Esophagus muscularis mucosa (tissue), 4 donors: ENCODE measurements at regions not wholly inside any gene's neighbourhood (a gene's known extent, or its start where the extent isn't known, plus 50 kb on each side); places are given as distances from the start of the nearest gene placed in this dataset.
"Not testable (repeated sequence)": the region's sequence is repeated elsewhere in the genome, so short reads cannot be mapped to it uniquely, and the experiment has no call there.

Experiments used
- EP300 ChIP-seq: sonication (generic); formaldehyde crosslinking; IDR thresholded peaks from one replicate; pipeline ENCODE4 v1.6.1; 2017; ENCODE audit warnings: antibody characterized with exemption
- POLR2A ChIP-seq: fragments of 450-650 bp; IDR thresholded peaks from one replicate; pipeline ENCODE4 v1.6.1; 2017; ENCODE audit warnings: antibody characterized with exemption, moderate library complexity, mild to moderate bottlenecking, low read depth
- POLR2AphosphoS5 ChIP-seq, 2 donors: sonication (generic); formaldehyde crosslinking; IDR thresholded peaks; one replicate each; pipeline ENCODE4 v1.6.1; 2017; ENCODE audit warnings: antibody characterized with exemption in 2 of 2
- TF ChIP-seq, protein P1 (sequence below), 3 experiments: fragments of 200-600 bp in 2 of 3; fragments of 450-650 bp in 1 of 3; sonication (generic) in 2 of 3; IDR thresholded peaks; one replicate each; pipeline ENCODE4 v1.5.1; 2017 to 2019; ENCODE audit warnings: antibody characterized with exemption in 3 of 3, mild to moderate bottlenecking in 2 of 3, moderate library complexity in 1 of 3

DNA sequence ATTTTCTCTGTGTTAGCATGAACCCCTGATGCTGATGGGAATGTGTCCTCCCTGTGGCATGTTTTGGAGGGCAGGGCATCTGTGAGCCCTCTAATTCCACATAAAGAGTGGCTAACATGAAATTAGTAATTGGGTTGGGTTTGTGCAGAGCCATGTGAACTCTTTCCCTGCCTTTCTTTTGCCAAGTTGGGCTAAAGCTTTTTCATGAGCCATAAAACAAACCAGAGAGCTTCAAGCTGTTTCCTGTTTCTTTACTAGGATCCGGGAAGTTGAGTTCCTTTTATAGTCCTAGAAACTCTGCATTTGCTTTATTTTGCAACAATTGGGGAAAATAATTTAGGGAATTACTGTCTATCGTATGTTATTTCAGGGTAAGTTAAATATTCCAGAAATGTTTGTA, 247.1 kb downstream of the RTP5 start:
- TF ChIP-seq, protein P1, sequence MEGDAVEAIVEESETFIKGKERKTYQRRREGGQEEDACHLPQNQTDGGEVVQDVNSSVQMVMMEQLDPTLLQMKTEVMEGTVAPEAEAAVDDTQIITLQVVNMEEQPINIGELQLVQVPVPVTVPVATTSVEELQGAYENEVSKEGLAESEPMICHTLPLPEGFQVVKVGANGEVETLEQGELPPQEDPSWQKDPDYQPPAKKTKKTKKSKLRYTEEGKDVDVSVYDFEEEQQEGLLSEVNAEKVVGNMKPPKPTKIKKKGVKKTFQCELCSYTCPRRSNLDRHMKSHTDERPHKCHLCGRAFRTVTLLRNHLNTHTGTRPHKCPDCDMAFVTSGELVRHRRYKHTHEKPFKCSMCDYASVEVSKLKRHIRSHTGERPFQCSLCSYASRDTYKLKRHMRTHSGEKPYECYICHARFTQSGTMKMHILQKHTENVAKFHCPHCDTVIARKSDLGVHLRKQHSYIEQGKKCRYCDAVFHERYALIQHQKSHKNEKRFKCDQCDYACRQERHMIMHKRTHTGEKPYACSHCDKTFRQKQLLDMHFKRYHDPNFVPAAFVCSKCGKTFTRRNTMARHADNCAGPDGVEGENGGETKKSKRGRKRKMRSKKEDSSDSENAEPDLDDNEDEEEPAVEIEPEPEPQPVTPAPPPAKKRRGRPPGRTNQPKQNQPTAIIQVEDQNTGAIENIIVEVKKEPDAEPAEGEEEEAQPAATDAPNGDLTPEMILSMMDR (IDR thresholded peaks at IDR 0.05) = not testable (repeated sequence)
- not testable (repeated sequence) for TF ChIP-seq POLR2A; EP300; POLR2AphosphoS5 (IDR thresholded peaks at IDR 0.05)
